ENCODE measurements at regions not wholly inside any gene's neighbourhood (a gene's known extent, or its start where the extent isn't known, plus 50 kb on each side); places are given as distances from the start of the nearest gene placed in this dataset.

DNA sequence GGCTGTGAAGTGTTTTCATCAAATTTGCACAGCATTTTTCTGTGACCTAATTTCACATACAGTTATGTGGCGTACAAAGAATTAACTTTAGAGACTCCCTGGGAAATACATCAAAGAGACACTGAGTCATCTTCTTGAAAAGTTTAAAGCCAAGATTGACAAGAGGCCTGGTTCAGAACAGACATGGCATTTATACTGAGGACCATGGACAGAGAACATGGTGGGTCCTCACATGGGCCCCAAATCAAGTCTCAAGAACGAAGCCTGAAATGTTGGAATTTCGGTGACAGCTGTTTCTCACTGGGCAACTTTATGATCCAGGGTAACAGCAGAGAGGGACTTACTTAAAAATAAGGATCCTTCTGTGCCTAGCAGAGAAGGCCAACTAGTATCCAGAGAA, 311.5 kb upstream of the KCNJ16 start:
- TF ChIP-seq, protein P1, sequence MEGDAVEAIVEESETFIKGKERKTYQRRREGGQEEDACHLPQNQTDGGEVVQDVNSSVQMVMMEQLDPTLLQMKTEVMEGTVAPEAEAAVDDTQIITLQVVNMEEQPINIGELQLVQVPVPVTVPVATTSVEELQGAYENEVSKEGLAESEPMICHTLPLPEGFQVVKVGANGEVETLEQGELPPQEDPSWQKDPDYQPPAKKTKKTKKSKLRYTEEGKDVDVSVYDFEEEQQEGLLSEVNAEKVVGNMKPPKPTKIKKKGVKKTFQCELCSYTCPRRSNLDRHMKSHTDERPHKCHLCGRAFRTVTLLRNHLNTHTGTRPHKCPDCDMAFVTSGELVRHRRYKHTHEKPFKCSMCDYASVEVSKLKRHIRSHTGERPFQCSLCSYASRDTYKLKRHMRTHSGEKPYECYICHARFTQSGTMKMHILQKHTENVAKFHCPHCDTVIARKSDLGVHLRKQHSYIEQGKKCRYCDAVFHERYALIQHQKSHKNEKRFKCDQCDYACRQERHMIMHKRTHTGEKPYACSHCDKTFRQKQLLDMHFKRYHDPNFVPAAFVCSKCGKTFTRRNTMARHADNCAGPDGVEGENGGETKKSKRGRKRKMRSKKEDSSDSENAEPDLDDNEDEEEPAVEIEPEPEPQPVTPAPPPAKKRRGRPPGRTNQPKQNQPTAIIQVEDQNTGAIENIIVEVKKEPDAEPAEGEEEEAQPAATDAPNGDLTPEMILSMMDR (IDR thresholded peaks at IDR 0.05) = no peak
- TF ChIP-seq POLR2A (IDR thresholded peaks at IDR 0.05) = no peak

Measured in suprapubic skin (tissue), 3 donors.